Astrocyte (in vitro differentiated cells and primary cell): ENCODE measurements at regions not wholly inside any gene's neighbourhood (a gene's known extent, or its start where the extent isn't known, plus 50 kb on each side); places are given as distances from the start of the nearest gene placed in this dataset.

Experiments
- DNase-seq: peaks from one replicate; pipeline ENCODE4 v3.0.0-alpha.2; 2010; ENCODE audit warnings: low read depth
- FAIRE-seq: peaks from 2 replicates; lab custom pipeline; 2011; peaks lifted over from hg19 to GRCh38; lab: Jason Lieb, UNC
- H2AFZ ChIP-seq: 2 replicates; pipeline ENCODE4 v1.6.0; 2012; ENCODE audit warnings: low read depth, low read length, inconsistent platforms
- H3K27ac ChIP-seq: 2 replicates; pipeline ENCODE4 v1.5.1; 2011; ENCODE audit warnings: low read depth, low read length, inconsistent platforms
- H3K27me3 ChIP-seq: 2 replicates; pipeline ENCODE4 v1.6.0; 2011; ENCODE audit warnings: low read length, inconsistent platforms; ENCODE audit not compliant: insufficient read depth
- H3K36me3 ChIP-seq: 2 replicates; pipeline ENCODE4 v1.5.1; 2011; ENCODE audit warnings: low read length, inconsistent platforms; ENCODE audit not compliant: insufficient read depth
- H3K4me1 ChIP-seq: 2 replicates; pipeline ENCODE4 v1.5.1; 2011; ENCODE audit warnings: low read length, inconsistent platforms; ENCODE audit not compliant: insufficient read depth
- H3K4me2 ChIP-seq: 2 replicates; pipeline ENCODE4 v1.6.0; 2012; ENCODE audit warnings: low read length, inconsistent platforms
- H3K4me3 ChIP-seq: 2 replicates; pipeline ENCODE4 v1.5.1; 2011; ENCODE audit warnings: low read depth, mild to moderate bottlenecking, low read length, inconsistent platforms; ENCODE audit not compliant: insufficient read depth
- H3K79me2 ChIP-seq: 2 replicates; pipeline ENCODE4 v1.6.0; 2012; ENCODE audit warnings: mild to moderate bottlenecking, low read length, inconsistent platforms; ENCODE audit not compliant: insufficient read depth
- H3K9ac ChIP-seq: 2 replicates; pipeline ENCODE4 v1.6.0; 2012; ENCODE audit warnings: mild to moderate bottlenecking, low read length, inconsistent platforms
- H3K9me3 ChIP-seq: 2 replicates; pipeline ENCODE4 v1.5.1; 2012; ENCODE audit warnings: low read depth, mild to moderate bottlenecking, low read length, inconsistent platforms; ENCODE audit not compliant: insufficient read depth
- H4K20me1 ChIP-seq: 2 replicates; pipeline ENCODE4 v1.6.0; 2012; ENCODE audit warnings: low read length, inconsistent platforms; ENCODE audit not compliant: insufficient read depth
- H3K27ac Mint-ChIP-seq: one replicate; pipeline ENCODE4 v1.8.0; 2021; ENCODE audit warnings: mild to moderate bottlenecking, mixed read lengths; ENCODE audit not compliant: unreplicated experiment
- H3K27me3 Mint-ChIP-seq: one replicate; pipeline ENCODE4 v1.8.0; 2021; ENCODE audit warnings: low read depth, mixed read lengths; ENCODE audit not compliant: unreplicated experiment
- H3K36me3 Mint-ChIP-seq: one replicate; pipeline ENCODE4 v1.8.0; 2021; ENCODE audit warnings: low read depth, mixed read lengths; ENCODE audit not compliant: unreplicated experiment
- H3K4me1 Mint-ChIP-seq: one replicate; pipeline ENCODE4 v1.8.0; 2021; ENCODE audit warnings: low read depth, mixed read lengths; ENCODE audit not compliant: unreplicated experiment
- H3K4me3 Mint-ChIP-seq: one replicate; pipeline ENCODE4 v1.8.0; 2021; ENCODE audit warnings: mild to moderate bottlenecking, moderate library complexity, mixed read lengths; ENCODE audit not compliant: unreplicated experiment
- H3K9me3 Mint-ChIP-seq: one replicate; pipeline ENCODE4 v1.8.0; 2021; ENCODE audit warnings: mild to moderate bottlenecking, mixed read lengths; ENCODE audit not compliant: unreplicated experiment
- EZH2 ChIP-seq: IDR thresholded peaks from 2 replicates; pipeline ENCODE4 v1.6.1; 2012; ENCODE audit warnings: mild to moderate bottlenecking, low read length, inconsistent platforms; ENCODE audit not compliant: insufficient read depth
- TF ChIP-seq, protein P1 (sequence below): IDR thresholded peaks from 2 replicates; pipeline ENCODE4 v1.5.1; 2011; ENCODE audit warnings: low read depth, mild to moderate bottlenecking, inconsistent platforms, low read length, moderate library complexity; ENCODE audit not compliant: insufficient read depth

GRCh38 chr22:49703990-49704344, 123.7 kb downstream of the BRD1 start:
- peaks cover 34% of the 10 kb centered on the region for H3K27me3 Mint-ChIP-seq
- Histone ChIP-seq H3K27me3 (no peaks in the 10 kb centered on the region), H3K27ac (no peak overlapping the region), H3K4me3 (no peak overlapping the region), H3K9me3 (peaks cover 4% of the 10 kb centered on the region), H4K20me1 (no peaks in the 10 kb centered on the region), H3K4me2 (no peak overlapping the region), H3K36me3 (no peaks in the 10 kb centered on the region), H3K79me2 (no peaks in the 10 kb centered on the region), H3K9ac (no peak overlapping the region), H2AFZ (no peak overlapping the region), H3K4me1 (no peaks in the 10 kb centered on the region)
- no peaks in the 10 kb centered on the region for H3K36me3 Mint-ChIP-seq
- no peak overlapping the region for H3K27ac Mint-ChIP-seq
- no peak overlapping the region for H3K4me3 Mint-ChIP-seq
- TF ChIP-seq EZH2 = no peak
- TF ChIP-seq, protein P1, sequence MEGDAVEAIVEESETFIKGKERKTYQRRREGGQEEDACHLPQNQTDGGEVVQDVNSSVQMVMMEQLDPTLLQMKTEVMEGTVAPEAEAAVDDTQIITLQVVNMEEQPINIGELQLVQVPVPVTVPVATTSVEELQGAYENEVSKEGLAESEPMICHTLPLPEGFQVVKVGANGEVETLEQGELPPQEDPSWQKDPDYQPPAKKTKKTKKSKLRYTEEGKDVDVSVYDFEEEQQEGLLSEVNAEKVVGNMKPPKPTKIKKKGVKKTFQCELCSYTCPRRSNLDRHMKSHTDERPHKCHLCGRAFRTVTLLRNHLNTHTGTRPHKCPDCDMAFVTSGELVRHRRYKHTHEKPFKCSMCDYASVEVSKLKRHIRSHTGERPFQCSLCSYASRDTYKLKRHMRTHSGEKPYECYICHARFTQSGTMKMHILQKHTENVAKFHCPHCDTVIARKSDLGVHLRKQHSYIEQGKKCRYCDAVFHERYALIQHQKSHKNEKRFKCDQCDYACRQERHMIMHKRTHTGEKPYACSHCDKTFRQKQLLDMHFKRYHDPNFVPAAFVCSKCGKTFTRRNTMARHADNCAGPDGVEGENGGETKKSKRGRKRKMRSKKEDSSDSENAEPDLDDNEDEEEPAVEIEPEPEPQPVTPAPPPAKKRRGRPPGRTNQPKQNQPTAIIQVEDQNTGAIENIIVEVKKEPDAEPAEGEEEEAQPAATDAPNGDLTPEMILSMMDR = no peak
- H3K4me1 Mint-ChIP-seq = no peaks in the 10 kb centered on the region
- H3K9me3 Mint-ChIP-seq = peaks cover 5% of the 10 kb centered on the region
- DNase-seq (no peak), FAIRE-seq (no peak)

- H3K79me2 ChIP-seq = no peaks in the 10 kb centered on the region
- H3K27me3 ChIP-seq = no peaks in the 10 kb centered on the region
- TF ChIP-seq, protein P1 = no peak
- no peak for TF ChIP-seq EZH2
- H3K9me3 Mint-ChIP-seq = peaks cover 5% of the 10 kb centered on the region
- H3K4me3 Mint-ChIP-seq = no peak overlapping the region
- H3K4me2 ChIP-seq = no peak overlapping the region
- no peaks in the 10 kb centered on the region for H3K36me3 Mint-ChIP-seq
- peaks cover 31% of the 10 kb centered on the region for H3K27me3 Mint-ChIP-seq
- no peak overlapping the region for H3K9ac ChIP-seq
- no peak for DNase-seq
- H3K4me3 ChIP-seq = no peak overlapping the region
- no peaks in the 10 kb centered on the region for H3K4me1 ChIP-seq
- no peak overlapping the region for H2AFZ ChIP-seq
- H3K36me3 ChIP-seq = no peaks in the 10 kb centered on the region
- no peak for FAIRE-seq
- peaks cover 4% of the 10 kb centered on the region for H3K9me3 ChIP-seq
- no peak overlapping the region for H3K27ac ChIP-seq
- H3K4me1 Mint-ChIP-seq = no peaks in the 10 kb centered on the region
- no peaks in the 10 kb centered on the region for H4K20me1 ChIP-seq
- H3K27ac Mint-ChIP-seq = no peak overlapping the region
These were observed 124.2 kb downstream of the BRD1 start for GRCh38 chr22:49703505-49703904.

GRCh38 chr22:49702068-49702397, 125.6 kb downstream of the BRD1 start:
- Mint-ChIP-seq H3K27me3 (peaks cover 28% of the 10 kb centered on the region), H3K4me3 (no peak overlapping the region), H3K4me1 (no peaks in the 10 kb centered on the region), H3K36me3 (no peaks in the 10 kb centered on the region), H3K27ac (no peak overlapping the region), H3K9me3 (peaks cover 9% of the 10 kb centered on the region)
- H3K9me3 ChIP-seq = peaks cover 4% of the 10 kb centered on the region
- H3K9ac ChIP-seq = no peak overlapping the region
- TF ChIP-seq, protein P1 = no peak
- TF ChIP-seq EZH2 = no peak
- no peak overlapping the region for H2AFZ ChIP-seq
- no peaks in the 10 kb centered on the region for H3K4me1 ChIP-seq
- no peaks in the 10 kb centered on the region for H3K27me3 ChIP-seq
- FAIRE-seq = no peak
- DNase-seq = no peak
- no peaks in the 10 kb centered on the region for H3K36me3 ChIP-seq
- no peak overlapping the region for H3K27ac ChIP-seq
- H3K79me2 ChIP-seq = no peaks in the 10 kb centered on the region
- no peak overlapping the region for H3K4me2 ChIP-seq
- H4K20me1 ChIP-seq = no peaks in the 10 kb centered on the region
- no peak overlapping the region for H3K4me3 ChIP-seq
